ENCODE measurements at regions not wholly inside any gene's neighbourhood (a gene's known extent, or its start where the extent isn't known, plus 50 kb on each side); places are given as distances from the start of the nearest gene placed in this dataset.

- TF ChIP-seq CTCF (IDR thresholded peaks at IDR 0.05) (no peak), POLR2A (IDR thresholded peaks at IDR 0.05) (no peak)
Observed at GRCh38 chr21:23936224-23936623, 1671.1 kb downstream of the MRPL39 start.
